K562 (cell line): ENCODE measurements at regions not wholly inside any gene's neighbourhood (a gene's known extent, or its start where the extent isn't known, plus 50 kb on each side); places are given as distances from the start of the nearest gene placed in this dataset.

Experiments used
- ATAC-seq: fragments of 200-7000 bp; cut with Tn5 transposase; 3 replicates; pipeline ENCODE4 v1.9.1; 2020; ENCODE audit warnings: moderate library complexity
- BruUV-seq: library from RNA; stranded (reverse); fragments of 400-500 nt; replicated peaks from 2 replicates; lab custom pipeline; 2021; lab: Mats Ljungman, UMichigan
- CTCF ChIA-PET: fragments of 300-600 bp; formaldehyde crosslinking; extraction: SDS; loops from one replicate; lab custom pipeline; 2021; ENCODE audit warnings: low intra/inter-chr PET ratio; lab: Yijun Ruan, JAX
- POLR2A ChIA-PET: fragments of 300-600, 350-650 bp; sonication (Branson Sonifier 250); formaldehyde crosslinking; extraction: SDS; loops from one replicate; lab custom pipeline; 2021; ENCODE audit warnings: antibody characterized with exemption, inconsistent platforms; lab: Yijun Ruan, JAX
- DNase-seq, 4 experiments: peaks; one replicate each; pipeline versions ENCODE4 v3.0.0 to v3.0.0-alpha.2; 2011 to 2018; ENCODE audit warnings: low spot score in 3 of 4, mixed read lengths in 3 of 4; ENCODE audit errors: extremely low read depth in 1 of 4
- FAIRE-seq: peaks from 2 replicates; lab custom pipeline; 2011; peaks lifted over from hg19 to GRCh38; lab: Jason Lieb, UNC
- H2AFZ ChIP-seq: 2 replicates; pipeline ENCODE4 v1.6.0; 2011; ENCODE audit warnings: low read depth, low read length, control low read depth, inconsistent platforms
- H3K27ac ChIP-seq: fragments of 200-600 bp; 3 replicates; pipeline ENCODE4 v1.8.0; 2011; ENCODE audit warnings: low read depth, mild to moderate bottlenecking, control low read depth, inconsistent platforms, low read length, moderate library complexity, mixed read lengths; ENCODE audit errors: extremely low read depth
- H3K27me3 ChIP-seq, 2 experiments: fragments of 300-600 bp in 1 of 2; 2 replicates in 1 of 2; 3 replicates in 1 of 2; pipeline versions ENCODE4 v1.6.0 to v1.8.0; 2011; ENCODE audit warnings: inconsistent platforms in 2 of 2, low read length in 2 of 2, mild to moderate bottlenecking in 1 of 2, mixed read lengths in 1 of 2, moderate library complexity in 1 of 2; ENCODE audit not compliant: control insufficient read depth in 2 of 2, insufficient read depth in 2 of 2
- H3K36me3 ChIP-seq: fragments of 300-600 bp; 3 replicates; pipeline ENCODE4 v1.8.0; 2011; ENCODE audit warnings: mild to moderate bottlenecking, low read length, inconsistent platforms; ENCODE audit not compliant: control insufficient read depth, insufficient read depth
- H3K4me1 ChIP-seq, 2 experiments: fragments of 200-600 bp in 1 of 2; replicated peaks in 1 of 2; 2 replicates in 1 of 2; 3 replicates in 1 of 2; pipeline versions ENCODE4 v1.5.1 to v1.8.0; 2011; ENCODE audit warnings: inconsistent platforms in 2 of 2, low read length in 2 of 2, mild to moderate bottlenecking in 1 of 2, mixed read lengths in 1 of 2, moderate library complexity in 1 of 2; ENCODE audit not compliant: control insufficient read depth in 2 of 2, insufficient read depth in 2 of 2
- H3K4me2 ChIP-seq: 2 replicates; pipeline ENCODE4 v1.6.1; 2011; ENCODE audit warnings: low read length, control low read depth, inconsistent platforms, mixed read lengths; ENCODE audit not compliant: insufficient read depth
- H3K4me3 ChIP-seq: fragments of 200-600 bp; sonication (generic), shearing (Covaris generic); 2 replicates; pipeline ENCODE4 v1.5.1; 2016; ENCODE audit warnings: control low read depth, inconsistent platforms
- H3K79me2 ChIP-seq: fragments of 200-600 bp; 3 replicates; pipeline ENCODE4 v1.8.0; 2011; ENCODE audit warnings: low read length, inconsistent platforms; ENCODE audit not compliant: control insufficient read depth, insufficient read depth
- H3K9ac ChIP-seq, 2 experiments: 2 replicates each; pipeline versions ENCODE4 v1.6.0 to v1.6.1; 2011; ENCODE audit warnings: low read depth in 2 of 2, low read length in 2 of 2, control low read depth in 1 of 2, inconsistent platforms in 1 of 2, mild to moderate bottlenecking in 1 of 2, mixed read lengths in 1 of 2; ENCODE audit not compliant: insufficient read depth in 1 of 2
- H3K9me1 ChIP-seq: one replicate; pipeline ENCODE4 v1.6.0; 2011; ENCODE audit warnings: inconsistent platforms, mild to moderate bottlenecking, low read length, moderate library complexity; ENCODE audit not compliant: control insufficient read depth, insufficient read depth
- H3K9me3 ChIP-seq: replicated peaks from 2 replicates; pipeline ENCODE4 v1.5.1; 2011; ENCODE audit warnings: low read depth, low read length, inconsistent platforms; ENCODE audit not compliant: control insufficient read depth, insufficient read depth
- H4K20me1 ChIP-seq: replicated peaks from 2 replicates; pipeline ENCODE4 v1.6.1; 2011; ENCODE audit warnings: low read length, inconsistent platforms, mixed read lengths; ENCODE audit not compliant: control insufficient read depth, insufficient read depth
- ASH1L ChIP-seq: fragments of 450-650 bp; IDR thresholded peaks from 2 replicates; pipeline ENCODE4 v1.6.1; 2018; ENCODE audit warnings: borderline replicate concordance, mild to moderate bottlenecking, low read depth; ENCODE audit not compliant: partially characterized antibody
- NFE2 ChIP-seq: IDR thresholded peaks from 2 replicates; pipeline ENCODE4 v1.6.1; 2014; ENCODE audit warnings: antibody characterized with exemption, low read depth
- PKNOX1 ChIP-seq: fragments of 450-650 bp; IDR thresholded peaks from 2 replicates; pipeline ENCODE4 v1.6.1; 2016
- SUPT5H ChIP-seq: fragments of 450-650 bp; IDR thresholded peaks from 2 replicates; pipeline ENCODE4 v1.6.1; 2016
- YY1 ChIP-seq, 3 experiments: IDR thresholded peaks; 2 replicates each; pipeline ENCODE4 v1.6.1; 2011; ENCODE audit warnings: low read length in 2 of 3, mild to moderate bottlenecking in 2 of 3, moderate library complexity in 2 of 3, borderline replicate concordance in 1 of 3, control low read depth in 1 of 3, low read depth in 1 of 3; ENCODE audit not compliant: insufficient read depth in 3 of 3, insufficient replicate concordance in 2 of 3, control insufficient read depth in 1 of 3, insufficient read length in 1 of 3; ENCODE audit errors: extremely low read depth in 1 of 3
- ZNF589 ChIP-seq: fragments of 200-800 bp; sonication (Bioruptor generic); IDR thresholded peaks from 2 replicates; pipeline ENCODE4 v1.6.1; 2016; ENCODE audit warnings: low read depth, missing genetic modification characterization, missing compliant biosample characterization
- ZNF609 ChIP-seq: sonication (generic); formaldehyde crosslinking; IDR thresholded peaks from 2 replicates; pipeline ENCODE4 v1.8.1; 2023; ENCODE audit warnings: missing genetic modification reagents, mild to moderate bottlenecking, borderline replicate concordance
- WGBS: fragments of 100-300 bp; shearing (Covaris generic); methylation state at CpG from one replicate; pipeline ENCODE4 v1.1.6; 2016; ENCODE audit warnings: low coverage, mixed read lengths; ENCODE audit not compliant: insufficient coverage; ENCODE audit errors: missing lambda C conversion rate; 5-methylcytosine and 5-hydroxymethylcytosine counted together
- in situ Hi-C: fragments of 300-500 bp; cut with MboI; formaldehyde crosslinking; loops from 4 replicates; pipeline ENCODE4 v1.15.0; 2018; ENCODE audit warnings: inconsistent platforms, mixed read lengths
- intact Hi-C: fragments of 100-400 bp; cut with micrococcal nuclease; formaldehyde crosslinking; loops from 2 replicates; pipeline ENCODE4 v1.14.2; 2022
- TF ChIP-seq, protein P1 (sequence below): sonication (generic); formaldehyde crosslinking; IDR thresholded peaks from 2 replicates; pipeline ENCODE4 v1.8.1; 2023; ENCODE audit warnings: mild to moderate bottlenecking, missing genetic modification reagents

DNA sequence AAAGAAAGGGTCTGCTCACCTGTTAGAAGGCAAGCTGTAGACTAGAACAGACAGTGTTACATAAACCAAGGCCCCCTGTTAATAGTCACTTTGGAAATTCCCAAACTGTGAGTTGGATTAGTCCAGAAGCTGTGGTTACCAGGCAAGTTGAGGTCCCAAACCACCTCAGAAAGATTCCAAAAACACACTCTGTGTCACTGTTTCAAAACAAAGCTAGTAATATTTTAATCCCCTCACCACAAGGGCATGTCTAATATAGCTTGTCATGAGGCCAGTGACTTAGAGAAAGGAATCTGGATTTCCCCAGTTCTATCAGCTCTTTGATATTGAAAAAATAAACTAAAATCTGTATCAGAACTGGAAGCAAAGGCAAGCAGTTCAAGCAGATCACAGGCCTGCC is 244.6 kb downstream of the HAO1 start:
- Histone ChIP-seq H3K9me1 (no peaks in the 10 kb centered on the region), H3K9me3 (no peaks in the 10 kb centered on the region), H2AFZ (no peak overlapping the region), H3K79me2 (no peaks in the 10 kb centered on the region), H3K4me3 (no peak overlapping the region), H3K36me3 (no peaks in the 10 kb centered on the region), H3K27me3 (no peaks in the 10 kb centered on the region), H4K20me1 (no peaks in the 10 kb centered on the region), H3K4me1 (no peaks in the 10 kb centered on the region), H3K9ac (no peak overlapping the region), H3K27ac (no peak overlapping the region), H3K4me2 (no peak overlapping the region)
- TF ChIP-seq ZNF589 (CRISPR knock-in tag) (no peak), NFE2 (no peak)
- ATAC-seq (no peak), DNase-seq (no peak), FAIRE-seq (no peak)
- POLR2A ChIA-PET, result no interaction called here
- intact Hi-C loops, result no loop called here
- in situ Hi-C loops, result no loop called here
- CTCF ChIA-PET, result no interaction called here
- no TSS peak for BruUV-seq

- H3K9me3 ChIP-seq, result no peaks in the 10 kb centered on the region
- ChIA-PET POLR2A (no interaction called here), CTCF (no interaction called here)
- H3K4me1 ChIP-seq, result no peaks in the 10 kb centered on the region
- intact Hi-C loops, result no loop called here
- no TSS peak for BruUV-seq
- FAIRE-seq (no peak), DNase-seq (no peak), ATAC-seq (no peak)
- H3K4me3 ChIP-seq, result no peak overlapping the region
- no peaks in the 10 kb centered on the region for H4K20me1 ChIP-seq
- 0% methylated on average over 1 of the region's 1 CpG for WGBS
- H3K9me1 ChIP-seq, result no peaks in the 10 kb centered on the region
- in situ Hi-C loops, result no loop called here
- no peak overlapping the region for H3K9ac ChIP-seq
- no peaks in the 10 kb centered on the region for H3K36me3 ChIP-seq
- no peak overlapping the region for H3K27ac ChIP-seq
- H2AFZ ChIP-seq, result no peak overlapping the region
- H3K27me3 ChIP-seq, result no peaks in the 10 kb centered on the region
- H3K79me2 ChIP-seq, result no peaks in the 10 kb centered on the region
- H3K4me2 ChIP-seq, result no peak overlapping the region
- TF ChIP-seq ASH1L (no peak), YY1 (IDR thresholded peaks at IDR 0.05; ENCODE audit: borderline replicate concordance in 1 of 3, control insufficient read depth in 1 of 3, extremely low read depth in 1 of 3, insufficient read depth in 3 of 3, insufficient read length in 1 of 3, insufficient replicate concordance in 2 of 3, low read depth in 1 of 3, low read length in 2 of 3) (no peak), ZNF609 (CRISPR knock-in tag) (no peak), PKNOX1 (no peak), SUPT5H (no peak)
- TF ChIP-seq, protein P1, sequence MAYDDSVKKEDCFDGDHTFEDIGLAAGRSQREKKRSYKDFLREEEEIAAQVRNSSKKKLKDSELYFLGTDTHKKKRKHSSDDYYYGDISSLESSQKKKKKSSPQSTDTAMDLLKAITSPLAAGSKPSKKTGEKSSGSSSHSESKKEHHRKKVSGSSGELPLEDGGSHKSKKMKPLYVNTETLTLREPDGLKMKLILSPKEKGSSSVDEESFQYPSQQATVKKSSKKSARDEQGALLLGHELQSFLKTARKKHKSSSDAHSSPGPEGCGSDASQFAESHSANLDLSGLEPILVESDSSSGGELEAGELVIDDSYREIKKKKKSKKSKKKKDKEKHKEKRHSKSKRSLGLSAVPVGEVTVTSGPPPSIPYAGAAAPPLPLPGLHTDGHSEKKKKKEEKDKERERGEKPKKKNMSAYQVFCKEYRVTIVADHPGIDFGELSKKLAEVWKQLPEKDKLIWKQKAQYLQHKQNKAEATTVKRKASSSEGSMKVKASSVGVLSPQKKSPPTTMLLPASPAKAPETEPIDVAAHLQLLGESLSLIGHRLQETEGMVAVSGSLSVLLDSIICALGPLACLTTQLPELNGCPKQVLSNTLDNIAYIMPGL (CRISPR knock-in tag), result no peak
These were observed 243.9 kb downstream of the HAO1 start for GRCh38 chr20:7696311-7696710.
